Heart left ventricle (tissue), 16 donors: ENCODE measurements at regions not wholly inside any gene's neighbourhood (a gene's known extent, or its start where the extent isn't known, plus 50 kb on each side); places are given as distances from the start of the nearest gene placed in this dataset.

ENCODE experiments used
- ATAC-seq, 4 donors: fragments of 200-7000 bp; cut with Tn5 transposase; one replicate each; pipeline ENCODE4 v1.9.1; 2020 to 2022; ENCODE audit warnings: moderate library complexity in 4 of 4, mild to moderate bottlenecking in 3 of 4, moderate number of reproducible peaks in 1 of 4
- DNase-seq, 5 donors: peaks; one replicate each; pipeline ENCODE4 v3.0.0-alpha.2; 2020
- H3K27ac ChIP-seq, 12 donors: fragments of 200-600 bp; sonication (generic) in 4 of 12; one replicate each; pipeline versions ENCODE4 v1.5.0 to v1.8.0; 2016 to 2022; ENCODE audit warnings: mild to moderate bottlenecking in 2 of 12
- H3K27me3 ChIP-seq, 9 donors: fragments of 200-600 bp; sonication (generic) in 2 of 9; one replicate each; pipeline versions ENCODE4 v1.5.1 to v1.8.0; 2016 to 2022; ENCODE audit warnings: mild to moderate bottlenecking in 3 of 9
- H3K36me3 ChIP-seq, 9 donors: fragments of 200-600 bp; sonication (generic) in 2 of 9; one replicate each; pipeline versions ENCODE4 v1.5.0 to v1.8.0; 2018 to 2022; ENCODE audit warnings: mild to moderate bottlenecking in 2 of 9
- H3K4me1 ChIP-seq, 12 donors: fragments of 200-600 bp; sonication (generic) in 4 of 12; one replicate each; pipeline versions ENCODE4 v1.5.0 to v1.8.0; 2016 to 2022; ENCODE audit warnings: mild to moderate bottlenecking in 3 of 12
- H3K4me3 ChIP-seq, 12 donors: fragments of 200-600 bp; sonication (generic) in 4 of 12; one replicate each; pipeline versions ENCODE4 v1.5.0 to v1.8.0; 2017 to 2022; ENCODE audit warnings: mild to moderate bottlenecking in 9 of 12, moderate library complexity in 4 of 12
- H3K9me3 ChIP-seq, 12 donors: fragments of 200-600 bp; sonication (generic) in 4 of 12; one replicate each; pipeline versions ENCODE4 v1.5.0 to v1.8.0; 2016 to 2022; ENCODE audit warnings: mild to moderate bottlenecking in 1 of 12
- POLR2A ChIP-seq, 2 donors: fragments of 450-650 bp; IDR thresholded peaks; one replicate each; pipeline ENCODE4 v1.6.1; 2017; ENCODE audit warnings: antibody characterized with exemption in 2 of 2, mild to moderate bottlenecking in 2 of 2, moderate library complexity in 2 of 2
- WGBS, 4 donors: extraction: QIAGEN DNeasy Blood & Tissue Kit in 2 of 4; methylation state at CpG; one replicate each; pipeline versions ENCODE4 v1.1.5 to v1.1.7; 2013 to 2018; 5-methylcytosine and 5-hydroxymethylcytosine counted together
- intact Hi-C, 10 donors: fragments of 100-400 bp; cut with DNase I; formaldehyde crosslinking; loops; one replicate each; pipeline versions ENCODE4 v1.11.1 to v1.14.2; 2022
- TF ChIP-seq, protein P1 (sequence below), 12 donors: fragments of 200-600 bp; sonication (generic) in 4 of 12; IDR thresholded peaks; one replicate each; pipeline versions ENCODE4 v1.5.0 to v1.8.0; 2018 to 2022; ENCODE audit warnings: antibody characterized with exemption in 12 of 12, mild to moderate bottlenecking in 5 of 12
- donor health status: ischemic (EF 13 %, LVEDD 7.1; RV severe dilation, severe dysfunction).
- donor health status: healthy with polysubstance abuse.
- donor health status: DM: no; HTN: yes; CAD: no.
- donor health status: DM: no; HTN: no; CAD: no.
- donor health status: ischemic (EF 25% LVEDD 6.9; RV normal size, moderate dysfunction).
- donor health status: ischemic (EF 25% LVEDD 5.7; RV mildly dilated, moderate dysfunction).
- donor health status: healthy.
- donor health status: DM: yes; HTN: yes; CAD: no.
- donor health status: ischemic (EF 35%, LVEDD 5.7; RV mildly dilated, moderate dysfunction).
- donor health status: nonischemic (EF 11% LVEDD 7.7; RV severe dilation, severe dysfunction).
- donor health status: DM: yes; HTN: yes; CAD: no.
- donor health status: PGD.
- donor health status: ischemic (EF 29% LVEDD 5.4; RV normal size, mild dysfunction).
- donor health status: nonischemic (EF 23%, LVEDD 6.1; RV moderate dilation, normal function).

DNA sequence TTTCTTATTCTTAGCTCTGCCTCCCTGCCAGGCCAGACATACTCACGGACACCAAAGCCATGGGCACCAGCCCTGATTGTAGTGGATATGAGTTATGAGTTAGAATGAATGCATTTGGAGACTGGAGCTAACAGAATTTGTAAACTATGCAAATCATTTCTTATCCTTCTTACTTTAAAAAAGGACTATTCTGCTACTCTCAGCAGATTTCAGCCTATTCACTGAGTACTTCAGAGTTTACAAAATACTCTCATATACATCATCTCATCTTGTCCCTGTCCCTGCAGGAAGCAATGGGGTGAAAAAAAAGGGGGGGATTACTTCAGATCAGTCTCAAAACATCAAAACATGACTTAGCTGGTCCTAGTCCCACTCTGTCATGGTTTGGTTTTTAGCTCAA is 541.4 kb upstream of the PLXNA2 start:
- ATAC-seq (no peak), DNase-seq (no peak)
- peaks cover 0 to 5% (median 0%) of the 10 kb centered on the region in 9 donors for H3K27me3 ChIP-seq
- intact Hi-C loops, result no loop called here
- no peak overlapping the region for H3K27ac ChIP-seq
- H3K4me3 ChIP-seq, result no peak overlapping the region
- no peaks in the 10 kb centered on the region for H3K36me3 ChIP-seq
- no peaks in the 10 kb centered on the region for H3K4me1 ChIP-seq
- no peak for TF ChIP-seq POLR2A (IDR thresholded peaks at IDR 0.05)
- TF ChIP-seq, protein P1, sequence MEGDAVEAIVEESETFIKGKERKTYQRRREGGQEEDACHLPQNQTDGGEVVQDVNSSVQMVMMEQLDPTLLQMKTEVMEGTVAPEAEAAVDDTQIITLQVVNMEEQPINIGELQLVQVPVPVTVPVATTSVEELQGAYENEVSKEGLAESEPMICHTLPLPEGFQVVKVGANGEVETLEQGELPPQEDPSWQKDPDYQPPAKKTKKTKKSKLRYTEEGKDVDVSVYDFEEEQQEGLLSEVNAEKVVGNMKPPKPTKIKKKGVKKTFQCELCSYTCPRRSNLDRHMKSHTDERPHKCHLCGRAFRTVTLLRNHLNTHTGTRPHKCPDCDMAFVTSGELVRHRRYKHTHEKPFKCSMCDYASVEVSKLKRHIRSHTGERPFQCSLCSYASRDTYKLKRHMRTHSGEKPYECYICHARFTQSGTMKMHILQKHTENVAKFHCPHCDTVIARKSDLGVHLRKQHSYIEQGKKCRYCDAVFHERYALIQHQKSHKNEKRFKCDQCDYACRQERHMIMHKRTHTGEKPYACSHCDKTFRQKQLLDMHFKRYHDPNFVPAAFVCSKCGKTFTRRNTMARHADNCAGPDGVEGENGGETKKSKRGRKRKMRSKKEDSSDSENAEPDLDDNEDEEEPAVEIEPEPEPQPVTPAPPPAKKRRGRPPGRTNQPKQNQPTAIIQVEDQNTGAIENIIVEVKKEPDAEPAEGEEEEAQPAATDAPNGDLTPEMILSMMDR (IDR thresholded peaks at IDR 0.05), result no peak
- H3K9me3 ChIP-seq, result no peaks in the 10 kb centered on the region
- 87 to 97% (median 93%) methylated on average over 1 of the region's 1 CpG for WGBS, 4 donors

DNA sequence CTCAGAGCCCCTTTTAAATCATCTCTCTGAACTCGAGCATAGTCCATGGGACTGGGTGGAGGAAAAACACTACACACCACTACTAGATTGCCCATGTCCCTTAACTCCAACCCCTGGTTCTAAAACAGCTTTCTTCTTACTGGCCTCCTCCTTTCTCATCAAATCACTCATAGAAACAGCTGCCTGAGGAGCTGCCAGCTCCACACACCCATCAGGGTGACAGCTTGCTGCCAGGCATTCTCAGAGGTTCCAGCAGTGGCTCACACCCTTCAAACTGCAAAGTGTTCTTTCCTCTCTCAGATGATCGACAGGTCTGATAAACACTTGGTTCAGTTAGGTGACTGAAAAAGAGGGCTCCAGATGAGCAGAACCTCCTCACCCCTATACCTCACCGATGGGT is 543.0 kb upstream of the PLXNA2 start:
- Histone ChIP-seq H3K27me3 (peaks cover 0 to 5% (median 0%) of the 10 kb centered on the region in 9 donors), H3K36me3 (no peaks in the 10 kb centered on the region), H3K4me1 (no peaks in the 10 kb centered on the region), H3K27ac (no peak overlapping the region), H3K4me3 (no peak overlapping the region), H3K9me3 (no peaks in the 10 kb centered on the region)
- no peak for TF ChIP-seq POLR2A (IDR thresholded peaks at IDR 0.05)
- TF ChIP-seq, protein P1 (IDR thresholded peaks at IDR 0.05), result no peak
- no peak for ATAC-seq
- no peak for DNase-seq
- intact Hi-C loops, result no loop called here
- 70 to 75% (median 71%) methylated on average over 3 of the region's 3 CpGs for WGBS, 4 donors

- Histone ChIP-seq H3K36me3 (no peaks in the 10 kb centered on the region), H3K27ac (no peak overlapping the region), H3K9me3 (no peaks in the 10 kb centered on the region), H3K4me1 (no peaks in the 10 kb centered on the region), H3K4me3 (no peak overlapping the region), H3K27me3 (peaks cover 0 to 5% (median 0%) of the 10 kb centered on the region in 9 donors)
- DNase-seq (no peak), ATAC-seq (no peak)
- 64 to 97% (median 83%) methylated on average over 1 of the region's 1 CpG for WGBS, 4 donors
- intact Hi-C loops, result no loop called here
- TF ChIP-seq, protein P1 (IDR thresholded peaks at IDR 0.05), result no peak
- no peak for TF ChIP-seq POLR2A (IDR thresholded peaks at IDR 0.05)
These were observed 543.9 kb upstream of the PLXNA2 start for GRCh38 chr1:208788013-208788540.

GRCh38 chr1:208791456-208791855 is 547.3 kb upstream of the PLXNA2 start:
- intact Hi-C loops, result no loop called here
- no peak overlapping the region for H3K27ac ChIP-seq
- DNase-seq (no peak), ATAC-seq (no peak)
- H3K4me1 ChIP-seq, result no peaks in the 10 kb centered on the region
- H3K27me3 ChIP-seq, result no peaks in the 10 kb centered on the region
- no peaks in the 10 kb centered on the region for H3K36me3 ChIP-seq
- no peak overlapping the region for H3K4me3 ChIP-seq
- TF ChIP-seq, protein P1 (IDR thresholded peaks at IDR 0.05), result no peak
- TF ChIP-seq POLR2A (IDR thresholded peaks at IDR 0.05), result no peak
- H3K9me3 ChIP-seq, result no peaks in the 10 kb centered on the region
